ENCODE measurements at regions not wholly inside any gene's neighbourhood (a gene's known extent, or its start where the extent isn't known, plus 50 kb on each side); places are given as distances from the start of the nearest gene placed in this dataset.

- DNase-seq: no peak
Measured at GRCh38 chr3:124281453-124282316, 289.8 kb upstream of the ROPN1 start.

- no peak for DNase-seq
Measured at GRCh38 chr3:124282751-124283651, 291.1 kb upstream of the ROPN1 start.

GRCh38 chr3:124283652-124284023, 291.7 kb upstream of the ROPN1 start:
- DNase-seq: no peak

- DNase-seq: no peak
Measured at GRCh38 chr3:124288996-124289395, 297.1 kb upstream of the ROPN1 start.

- no peak for DNase-seq
Measured at GRCh38 chr3:124291008-124291407, 299.1 kb upstream of the ROPN1 start.

GRCh38 chr3:124292329-124292728, 300.4 kb upstream of the ROPN1 start:
- DNase-seq: no peak

GRCh38 chr3:124293584-124293983, 301.7 kb upstream of the ROPN1 start:
- no peak for DNase-seq

- no peak for DNase-seq
Measured at GRCh38 chr3:124295362-124295761, 303.4 kb upstream of the ROPN1 start.

- DNase-seq: no peak
Measured at GRCh38 chr3:124296406-124296805, 304.5 kb upstream of the ROPN1 start.

GRCh38 chr3:124297062-124297980, 305.4 kb upstream of the ROPN1 start:
- no peak for DNase-seq

GRCh38 chr3:124298301-124298700, 306.4 kb upstream of the ROPN1 start:
- DNase-seq: no peak

- DNase-seq: no peak
Measured at GRCh38 chr3:124298951-124299350, 307.0 kb upstream of the ROPN1 start.

GRCh38 chr3:124299831-124300230, 307.9 kb upstream of the ROPN1 start:
- no peak for DNase-seq

GRCh38 chr3:124300416-124300815, 308.5 kb upstream of the ROPN1 start:
- DNase-seq: no peak

- DNase-seq: no peak
Measured at GRCh38 chr3:124303305-124303910, 311.5 kb upstream of the ROPN1 start.

GRCh38 chr3:124306665-124307064, 314.7 kb upstream of the ROPN1 start:
- no peak for DNase-seq

- DNase-seq: no peak
Measured at GRCh38 chr3:124313621-124314020, 321.7 kb upstream of the ROPN1 start.

GRCh38 chr3:124315215-124316033, 323.5 kb upstream of the ROPN1 start:
- DNase-seq: no peak

GRCh38 chr3:124316034-124316287, 324.0 kb upstream of the ROPN1 start:
- DNase-seq: no peak

- DNase-seq: no peak
Measured at GRCh38 chr3:124318014-124318413, 326.1 kb upstream of the ROPN1 start.

GRCh38 chr3:124318656-124319055, 326.7 kb upstream of the ROPN1 start:
- no peak for DNase-seq
